ENCODE measurements at regions not wholly inside any gene's neighbourhood (a gene's known extent, or its start where the extent isn't known, plus 50 kb on each side); places are given as distances from the start of the nearest gene placed in this dataset.

GRCh38 chr5:4191041-4191440, 595.4 kb downstream of the IRX1 start:
- no peak for TF ChIP-seq CTCF (IDR thresholded peaks at IDR 0.05)
- Histone ChIP-seq H3K9me3 (ENCODE audit: control insufficient read depth, low read length) (no peaks in the 10 kb centered on the region), H2AFZ (no peak overlapping the region), H3K27me3 (ENCODE audit: control insufficient read depth, insufficient read depth, low read length) (no peaks in the 10 kb centered on the region), H3K36me3 (ENCODE audit: control insufficient read depth, insufficient read depth, low read length) (no peaks in the 10 kb centered on the region), H3K79me2 (no peaks in the 10 kb centered on the region), H3K4me1 (no peaks in the 10 kb centered on the region), H3K4me2 (ENCODE audit: low read length) (no peak overlapping the region), H3K4me3 (ENCODE audit: low read depth, low read length) (no peak overlapping the region), H3K27ac (no peak overlapping the region), H3K9ac (no peak overlapping the region)

- Histone ChIP-seq H3K27ac (no peak overlapping the region), H3K36me3 (ENCODE audit: control insufficient read depth, insufficient read depth, low read length) (no peaks in the 10 kb centered on the region)
- TF ChIP-seq CTCF (IDR thresholded peaks at IDR 0.05), result no peak
Measured at GRCh38 chr5:4191703-4192102, 596.1 kb downstream of the IRX1 start.

GRCh38 chr5:4192111-4192510, 596.5 kb downstream of the IRX1 start:
- H3K4me1 ChIP-seq, result no peaks in the 10 kb centered on the region
- no peak overlapping the region for H2AFZ ChIP-seq
- no peak overlapping the region for H3K4me2 ChIP-seq (ENCODE audit: low read length)
- no peak for TF ChIP-seq CTCF (IDR thresholded peaks at IDR 0.05)
- H3K36me3 ChIP-seq (ENCODE audit: control insufficient read depth, insufficient read depth, low read length), result no peaks in the 10 kb centered on the region
- H3K79me2 ChIP-seq, result no peaks in the 10 kb centered on the region
- H3K4me3 ChIP-seq (ENCODE audit: low read depth, low read length), result no peak overlapping the region
- H3K27ac ChIP-seq, result no peak overlapping the region
- H3K9ac ChIP-seq, result no peak overlapping the region
- no peaks in the 10 kb centered on the region for H3K9me3 ChIP-seq (ENCODE audit: control insufficient read depth, low read length)
- H3K27me3 ChIP-seq (ENCODE audit: control insufficient read depth, insufficient read depth, low read length), result no peaks in the 10 kb centered on the region

More at GRCh38 chr5:4191703-4192102, 596.1 kb downstream of the IRX1 start:
- Histone ChIP-seq H3K27me3 (ENCODE audit: control insufficient read depth, insufficient read depth, low read length) (no peaks in the 10 kb centered on the region), H3K4me2 (ENCODE audit: low read length) (no peak overlapping the region), H2AFZ (no peak overlapping the region), H3K4me3 (ENCODE audit: low read depth, low read length) (no peak overlapping the region), H3K9me3 (ENCODE audit: control insufficient read depth, low read length) (no peaks in the 10 kb centered on the region), H3K9ac (no peak overlapping the region), H3K79me2 (no peaks in the 10 kb centered on the region), H3K4me1 (no peaks in the 10 kb centered on the region)

GRCh38 chr5:4196744-4197143, 601.1 kb downstream of the IRX1 start:
- H2AFZ ChIP-seq, result no peak overlapping the region
- no peaks in the 10 kb centered on the region for H3K36me3 ChIP-seq (ENCODE audit: control insufficient read depth, insufficient read depth, low read length)
- no peaks in the 10 kb centered on the region for H3K4me1 ChIP-seq
- H3K4me2 ChIP-seq (ENCODE audit: low read length), result no peak overlapping the region
- H3K9ac ChIP-seq, result no peak overlapping the region
- no peaks in the 10 kb centered on the region for H3K27me3 ChIP-seq (ENCODE audit: control insufficient read depth, insufficient read depth, low read length)
- no peaks in the 10 kb centered on the region for H3K9me3 ChIP-seq (ENCODE audit: control insufficient read depth, low read length)
- TF ChIP-seq CTCF (IDR thresholded peaks at IDR 0.05), result no peak
- H3K27ac ChIP-seq, result no peak overlapping the region
- H3K4me3 ChIP-seq (ENCODE audit: low read depth, low read length), result no peak overlapping the region
- H3K79me2 ChIP-seq, result no peaks in the 10 kb centered on the region

GRCh38 chr5:4197151-4197550, 601.5 kb downstream of the IRX1 start:
- no peaks in the 10 kb centered on the region for H3K36me3 ChIP-seq (ENCODE audit: control insufficient read depth, insufficient read depth, low read length)
- no peaks in the 10 kb centered on the region for H3K79me2 ChIP-seq
- TF ChIP-seq CTCF (IDR thresholded peaks at IDR 0.05), result no peak
- no peaks in the 10 kb centered on the region for H3K9me3 ChIP-seq (ENCODE audit: control insufficient read depth, low read length)
- H3K27ac ChIP-seq, result no peak overlapping the region
- H3K9ac ChIP-seq, result no peak overlapping the region
- H2AFZ ChIP-seq, result no peak overlapping the region
- no peaks in the 10 kb centered on the region for H3K27me3 ChIP-seq (ENCODE audit: control insufficient read depth, insufficient read depth, low read length)
- H3K4me1 ChIP-seq, result no peaks in the 10 kb centered on the region
- no peak overlapping the region for H3K4me2 ChIP-seq (ENCODE audit: low read length)
- H3K4me3 ChIP-seq (ENCODE audit: low read depth, low read length), result no peak overlapping the region
